Vagina (tissue), 2 donors: ENCODE measurements at regions not wholly inside any gene's neighbourhood (a gene's known extent, or its start where the extent isn't known, plus 50 kb on each side); places are given as distances from the start of the nearest gene placed in this dataset.

Experiments used
- POLR2A ChIP-seq, 2 donors: fragments of 450-650 bp; IDR thresholded peaks; one replicate each; pipeline ENCODE4 v1.6.1; 2017; ENCODE audit warnings: antibody characterized with exemption in 2 of 2, mild to moderate bottlenecking in 2 of 2, moderate library complexity in 2 of 2
- POLR2AphosphoS5 ChIP-seq, 2 donors: sonication (generic); formaldehyde crosslinking; IDR thresholded peaks; one replicate each; pipeline ENCODE4 v1.9.0; 2017; ENCODE audit warnings: antibody characterized with exemption in 2 of 2, mild to moderate bottlenecking in 2 of 2, low read depth in 1 of 2; ENCODE audit not compliant: insufficient read depth in 1 of 2

GRCh38 chr11:15641271-15642045 lies 526.7 kb downstream of the INSC start:
- TF ChIP-seq POLR2AphosphoS5 (IDR thresholded peaks at IDR 0.05; ENCODE audit: insufficient read depth in 1 of 2, low read depth in 1 of 2): no peak
- TF ChIP-seq POLR2A (IDR thresholded peaks at IDR 0.05): no peak
